Panc1 (cell line): ENCODE measurements at regions not wholly inside any gene's neighbourhood (a gene's known extent, or its start where the extent isn't known, plus 50 kb on each side); places are given as distances from the start of the nearest gene placed in this dataset.

Experiments
- POLR2AphosphoS5 ChIP-seq: IDR thresholded peaks from 2 replicates; pipeline ENCODE4 v1.6.1; 2012; ENCODE audit warnings: mild to moderate bottlenecking, low read depth, low read length, moderate library complexity
- SIN3A ChIP-seq: IDR thresholded peaks from 2 replicates; pipeline ENCODE4 v1.6.1; 2012; ENCODE audit warnings: low read depth, mild to moderate bottlenecking, low read length, moderate library complexity, borderline replicate concordance; ENCODE audit not compliant: insufficient read depth
- TCF7L2 ChIP-seq: IDR thresholded peaks from 2 replicates; pipeline ENCODE4 v1.6.1; 2011; ENCODE audit warnings: mild to moderate bottlenecking, low read depth, low read length, inconsistent platforms
- TF ChIP-seq, protein P1 (sequence below): fragments of 450-650 bp; IDR thresholded peaks from 2 replicates; pipeline ENCODE4 v1.5.1; 2017; ENCODE audit warnings: mild to moderate bottlenecking
- TF ChIP-seq, protein P2 (sequence below), 2 experiments: IDR thresholded peaks; 2 replicates each; pipeline ENCODE4 v1.6.1; 2011 to 2012; ENCODE audit warnings: low read depth in 2 of 2, control low read depth in 1 of 2, low read length in 1 of 2, mild to moderate bottlenecking in 1 of 2, moderate library complexity in 1 of 2; ENCODE audit not compliant: insufficient read depth in 1 of 2

DNA sequence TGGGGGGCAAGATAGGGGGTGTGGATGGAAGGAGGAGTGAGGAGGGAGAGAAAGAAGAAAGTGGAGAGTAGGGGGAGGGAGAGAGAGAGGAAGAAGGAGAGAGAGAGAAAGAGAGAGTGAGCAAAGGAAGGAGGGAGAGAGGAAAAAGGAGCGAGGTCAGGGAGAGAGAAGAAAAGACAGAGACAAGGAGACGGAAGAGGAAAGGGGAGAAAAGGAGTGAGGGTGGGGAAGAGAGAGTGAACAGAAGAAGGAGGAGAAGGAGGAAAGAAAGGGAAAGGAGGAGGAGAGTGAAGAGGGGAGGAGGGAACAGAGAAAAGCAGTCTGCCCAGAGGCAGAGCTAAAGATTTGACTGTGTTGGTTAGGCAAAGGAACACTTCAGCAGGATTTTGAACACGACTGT lies 181.6 kb downstream of the MID1IP1 start:
- TF ChIP-seq, protein P1, sequence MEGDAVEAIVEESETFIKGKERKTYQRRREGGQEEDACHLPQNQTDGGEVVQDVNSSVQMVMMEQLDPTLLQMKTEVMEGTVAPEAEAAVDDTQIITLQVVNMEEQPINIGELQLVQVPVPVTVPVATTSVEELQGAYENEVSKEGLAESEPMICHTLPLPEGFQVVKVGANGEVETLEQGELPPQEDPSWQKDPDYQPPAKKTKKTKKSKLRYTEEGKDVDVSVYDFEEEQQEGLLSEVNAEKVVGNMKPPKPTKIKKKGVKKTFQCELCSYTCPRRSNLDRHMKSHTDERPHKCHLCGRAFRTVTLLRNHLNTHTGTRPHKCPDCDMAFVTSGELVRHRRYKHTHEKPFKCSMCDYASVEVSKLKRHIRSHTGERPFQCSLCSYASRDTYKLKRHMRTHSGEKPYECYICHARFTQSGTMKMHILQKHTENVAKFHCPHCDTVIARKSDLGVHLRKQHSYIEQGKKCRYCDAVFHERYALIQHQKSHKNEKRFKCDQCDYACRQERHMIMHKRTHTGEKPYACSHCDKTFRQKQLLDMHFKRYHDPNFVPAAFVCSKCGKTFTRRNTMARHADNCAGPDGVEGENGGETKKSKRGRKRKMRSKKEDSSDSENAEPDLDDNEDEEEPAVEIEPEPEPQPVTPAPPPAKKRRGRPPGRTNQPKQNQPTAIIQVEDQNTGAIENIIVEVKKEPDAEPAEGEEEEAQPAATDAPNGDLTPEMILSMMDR, result no peak
- no peak for TF ChIP-seq SIN3A
- no peak for TF ChIP-seq POLR2AphosphoS5
- TF ChIP-seq, protein P2, sequence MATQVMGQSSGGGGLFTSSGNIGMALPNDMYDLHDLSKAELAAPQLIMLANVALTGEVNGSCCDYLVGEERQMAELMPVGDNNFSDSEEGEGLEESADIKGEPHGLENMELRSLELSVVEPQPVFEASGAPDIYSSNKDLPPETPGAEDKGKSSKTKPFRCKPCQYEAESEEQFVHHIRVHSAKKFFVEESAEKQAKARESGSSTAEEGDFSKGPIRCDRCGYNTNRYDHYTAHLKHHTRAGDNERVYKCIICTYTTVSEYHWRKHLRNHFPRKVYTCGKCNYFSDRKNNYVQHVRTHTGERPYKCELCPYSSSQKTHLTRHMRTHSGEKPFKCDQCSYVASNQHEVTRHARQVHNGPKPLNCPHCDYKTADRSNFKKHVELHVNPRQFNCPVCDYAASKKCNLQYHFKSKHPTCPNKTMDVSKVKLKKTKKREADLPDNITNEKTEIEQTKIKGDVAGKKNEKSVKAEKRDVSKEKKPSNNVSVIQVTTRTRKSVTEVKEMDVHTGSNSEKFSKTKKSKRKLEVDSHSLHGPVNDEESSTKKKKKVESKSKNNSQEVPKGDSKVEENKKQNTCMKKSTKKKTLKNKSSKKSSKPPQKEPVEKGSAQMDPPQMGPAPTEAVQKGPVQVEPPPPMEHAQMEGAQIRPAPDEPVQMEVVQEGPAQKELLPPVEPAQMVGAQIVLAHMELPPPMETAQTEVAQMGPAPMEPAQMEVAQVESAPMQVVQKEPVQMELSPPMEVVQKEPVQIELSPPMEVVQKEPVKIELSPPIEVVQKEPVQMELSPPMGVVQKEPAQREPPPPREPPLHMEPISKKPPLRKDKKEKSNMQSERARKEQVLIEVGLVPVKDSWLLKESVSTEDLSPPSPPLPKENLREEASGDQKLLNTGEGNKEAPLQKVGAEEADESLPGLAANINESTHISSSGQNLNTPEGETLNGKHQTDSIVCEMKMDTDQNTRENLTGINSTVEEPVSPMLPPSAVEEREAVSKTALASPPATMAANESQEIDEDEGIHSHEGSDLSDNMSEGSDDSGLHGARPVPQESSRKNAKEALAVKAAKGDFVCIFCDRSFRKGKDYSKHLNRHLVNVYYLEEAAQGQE (IDR thresholded peaks at IDR 0.05; ENCODE audit: insufficient read depth in 1 of 2, low read depth in 2 of 2, low read length in 1 of 2), result no peak
- TF ChIP-seq TCF7L2, result no peak
